GM18870 (cell line): ENCODE measurements at regions not wholly inside any gene's neighbourhood (a gene's known extent, or its start where the extent isn't known, plus 50 kb on each side); places are given as distances from the start of the nearest gene placed in this dataset.

Experiments
- ATAC-seq: cut with Tn5 transposase; IDR thresholded peaks from one replicate; pipeline ENCODE4 v1.9.1; 2021; ENCODE audit warnings: moderate library complexity; ENCODE audit not compliant: unreplicated experiment

GRCh38 chr4:4749137-4749536 lies 110.3 kb upstream of the MSX1 start:
- ATAC-seq: no peak

- no peak for ATAC-seq
These were observed 113.0 kb upstream of the MSX1 start for GRCh38 chr4:4746444-4746843.

- ATAC-seq: no peak
These were observed 119.4 kb upstream of the MSX1 start for GRCh38 chr4:4740071-4740470.

- no peak for ATAC-seq
These were observed 123.6 kb upstream of the MSX1 start for GRCh38 chr4:4735870-4736269.

GRCh38 chr4:4735136-4735750 lies 124.2 kb upstream of the MSX1 start:
- no peak for ATAC-seq

GRCh38 chr4:4734425-4734824 lies 125.0 kb upstream of the MSX1 start:
- ATAC-seq: no peak

GRCh38 chr4:4733663-4734062 lies 125.8 kb upstream of the MSX1 start:
- ATAC-seq: no peak

- no peak for ATAC-seq
These were observed 129.2 kb upstream of the MSX1 start for GRCh38 chr4:4730249-4730648.

GRCh38 chr4:4729206-4729605 lies 130.3 kb upstream of the MSX1 start:
- no peak for ATAC-seq

GRCh38 chr4:4727536-4727935 lies 131.9 kb upstream of the MSX1 start:
- ATAC-seq: no peak

GRCh38 chr4:4726051-4726450 lies 133.4 kb upstream of the MSX1 start:
- ATAC-seq: no peak

- no peak for ATAC-seq
These were observed 135.1 kb upstream of the MSX1 start for GRCh38 chr4:4724321-4724720.

- ATAC-seq: no peak
These were observed 137.8 kb upstream of the MSX1 start for GRCh38 chr4:4721636-4722035.

- ATAC-seq: no peak
These were observed 138.8 kb upstream of the MSX1 start for GRCh38 chr4:4720646-4721045.

- no peak for ATAC-seq
These were observed 140.0 kb upstream of the MSX1 start for GRCh38 chr4:4719436-4719835.

GRCh38 chr4:4717692-4718091 lies 141.8 kb upstream of the MSX1 start:
- ATAC-seq: no peak

GRCh38 chr4:4714331-4714730 lies 145.1 kb upstream of the MSX1 start:
- no peak for ATAC-seq

GRCh38 chr4:4712800-4713528 lies 146.5 kb upstream of the MSX1 start:
- ATAC-seq: no peak

- no peak for ATAC-seq
These were observed 147.6 kb upstream of the MSX1 start for GRCh38 chr4:4711902-4712301.

GRCh38 chr4:4709736-4710135 lies 149.7 kb upstream of the MSX1 start:
- no peak for ATAC-seq

- no peak for ATAC-seq
These were observed 155.2 kb upstream of the MSX1 start for GRCh38 chr4:4704267-4704666.

- ATAC-seq: no peak
These were observed 155.7 kb upstream of the STX18 start for GRCh38 chr4:4697584-4697983.

GRCh38 chr4:4696530-4696929 lies 154.7 kb upstream of the STX18 start:
- no peak for ATAC-seq
